GM19239 (cell line): ENCODE measurements at regions not wholly inside any gene's neighbourhood (a gene's known extent, or its start where the extent isn't known, plus 50 kb on each side); places are given as distances from the start of the nearest gene placed in this dataset.

Experiments used
- DNase-seq: peaks from one replicate; pipeline ENCODE4 v3.0.0; 2011; ENCODE audit warnings: low spot score; ENCODE audit not compliant: insufficient read length
- FAIRE-seq: peaks from 2 replicates; lab custom pipeline; 2011; peaks lifted over from hg19 to GRCh38; lab: Jason Lieb, UNC

DNA sequence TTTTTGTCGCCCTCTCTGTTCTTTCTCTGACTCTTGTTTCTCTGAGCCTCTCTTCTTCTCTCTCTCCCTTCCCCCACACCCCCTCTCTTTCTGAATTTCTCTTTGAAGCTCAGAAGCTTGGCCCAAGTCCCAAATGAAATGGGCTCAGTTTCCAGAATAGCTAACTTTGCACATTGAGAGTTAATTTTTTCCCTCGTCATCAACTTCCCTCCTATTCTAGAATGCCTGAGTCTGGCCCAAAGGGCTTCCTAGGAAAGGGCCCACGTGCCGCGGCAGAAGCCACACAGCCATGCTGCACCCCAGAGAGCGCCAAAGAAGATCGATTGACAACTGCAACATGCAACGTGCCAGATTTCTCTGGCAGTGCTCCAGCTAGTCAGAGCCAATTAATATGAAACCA lies 588.8 kb upstream of the KLF4 start:
- FAIRE-seq (no peak), DNase-seq (no peak)

DNA sequence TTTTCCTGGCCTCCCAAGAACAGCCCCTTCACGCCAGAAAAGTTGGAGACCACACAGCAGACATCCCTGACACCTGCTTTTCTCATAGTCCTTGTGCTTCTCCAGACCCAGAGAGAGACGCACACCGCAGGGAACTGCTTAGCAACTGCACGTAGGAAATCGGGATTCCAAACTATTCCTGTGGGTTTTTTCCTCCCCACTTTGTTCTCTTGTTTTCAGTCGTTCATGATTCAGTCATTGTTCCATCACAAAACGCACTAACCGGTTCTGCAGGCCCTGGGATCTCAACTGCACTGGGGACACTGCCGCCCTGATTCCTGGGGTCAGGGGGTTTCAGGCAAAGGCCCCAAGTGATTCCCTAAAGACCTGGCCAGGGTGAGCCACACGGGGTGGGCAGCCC lies 588.0 kb upstream of the KLF4 start:
- DNase-seq: no peak
- FAIRE-seq: no peak

DNA sequence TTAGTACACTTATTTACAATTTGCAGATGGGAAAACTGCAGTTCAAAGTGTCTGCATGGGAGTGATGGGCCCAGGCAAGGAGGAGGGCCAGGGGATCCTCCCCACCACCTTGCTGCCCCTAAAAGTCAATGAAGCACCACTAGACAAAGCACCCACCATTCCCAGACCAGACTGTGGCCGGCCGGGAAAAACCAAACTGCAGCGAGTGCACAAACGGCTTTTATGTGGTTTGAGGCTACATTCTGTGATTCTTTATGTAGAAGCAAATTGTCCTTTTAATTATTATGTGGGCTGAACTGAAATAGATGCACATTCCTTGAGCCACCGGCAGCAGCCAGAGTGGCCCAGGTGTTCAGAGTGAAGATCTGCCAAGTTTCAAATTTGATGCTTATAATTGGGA lies 585.3 kb upstream of the KLF4 start:
- FAIRE-seq (no peak), DNase-seq (no peak)

DNA sequence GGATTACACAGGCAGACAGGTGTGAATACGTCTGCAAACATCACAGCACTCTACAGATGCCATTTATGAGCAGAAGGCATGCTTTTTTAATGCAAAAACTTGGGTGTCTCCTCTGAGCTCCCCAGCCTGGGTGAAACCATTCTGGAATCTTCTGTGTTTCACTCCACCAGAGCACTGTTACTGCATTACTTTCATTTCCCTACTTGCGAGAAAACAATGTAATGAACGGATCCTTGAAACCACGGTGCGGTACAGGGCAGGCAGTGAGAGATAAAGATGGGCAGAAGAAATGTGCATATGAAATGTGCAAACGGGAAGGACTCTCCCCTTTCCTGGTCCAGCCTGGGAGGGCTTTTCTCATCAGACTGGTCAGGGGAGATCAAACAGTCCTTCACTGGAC lies 584.3 kb upstream of the KLF4 start:
- DNase-seq (no peak), FAIRE-seq (no peak)

DNA sequence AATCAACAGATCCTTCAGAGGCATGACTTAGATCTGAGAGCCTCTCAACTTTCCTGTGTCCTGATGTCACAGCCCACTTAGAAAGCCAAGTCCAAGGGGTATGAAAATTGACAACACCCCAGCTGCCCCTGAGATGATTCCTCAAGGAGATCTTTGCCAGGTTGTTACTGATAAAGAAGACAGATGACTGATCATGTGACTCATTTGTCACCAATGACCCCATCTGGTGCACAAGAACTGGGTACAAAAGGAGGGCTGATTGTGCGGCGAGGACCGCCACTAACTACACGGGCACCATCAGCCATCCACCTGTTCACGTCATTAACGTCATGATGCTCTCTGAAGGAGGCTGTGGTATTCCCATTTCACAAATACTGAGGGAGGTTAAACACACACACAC lies 583.2 kb upstream of the KLF4 start:
- DNase-seq (no peak), FAIRE-seq (no peak)

DNA sequence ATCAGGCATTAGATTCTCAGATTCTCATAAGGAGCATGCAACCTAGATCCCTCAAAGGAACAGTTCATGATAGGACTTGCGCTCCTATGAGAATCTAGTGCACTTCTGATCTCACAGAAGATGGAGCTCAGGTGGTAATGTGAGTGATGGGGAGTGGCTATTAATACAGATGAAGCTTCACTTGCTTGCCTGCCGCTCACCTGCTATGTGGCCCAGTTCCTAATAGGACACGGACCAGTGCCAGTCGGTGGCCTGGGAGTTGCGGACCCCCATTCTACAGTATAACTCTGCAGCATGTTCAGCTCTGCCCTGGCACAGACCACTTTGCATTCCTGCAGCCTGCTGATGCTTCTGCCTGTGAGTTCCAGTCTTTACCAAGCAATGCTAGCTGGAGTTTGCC lies 581.3 kb upstream of the KLF4 start:
- DNase-seq (no peak), FAIRE-seq (no peak)

DNA sequence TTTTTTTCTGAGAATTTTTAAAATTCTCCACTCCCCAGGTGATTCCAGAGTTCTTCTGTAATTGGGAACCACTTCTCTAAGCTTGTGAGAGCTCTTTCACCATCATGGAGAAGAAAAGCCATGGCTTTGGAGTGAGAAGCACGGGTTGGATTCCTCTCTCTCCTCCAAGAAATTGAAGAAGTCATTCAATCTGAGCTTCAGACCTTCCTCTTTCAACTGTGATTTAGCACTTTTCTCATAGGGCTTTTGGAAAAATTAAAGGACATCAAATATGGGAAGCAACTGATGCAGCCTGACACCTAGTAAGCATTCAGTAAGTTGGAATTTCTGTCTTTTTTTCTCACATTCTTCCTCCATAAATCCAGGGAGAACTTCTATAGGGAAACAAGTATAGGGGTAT lies 580.4 kb upstream of the KLF4 start:
- DNase-seq: no peak
- FAIRE-seq: no peak

DNA sequence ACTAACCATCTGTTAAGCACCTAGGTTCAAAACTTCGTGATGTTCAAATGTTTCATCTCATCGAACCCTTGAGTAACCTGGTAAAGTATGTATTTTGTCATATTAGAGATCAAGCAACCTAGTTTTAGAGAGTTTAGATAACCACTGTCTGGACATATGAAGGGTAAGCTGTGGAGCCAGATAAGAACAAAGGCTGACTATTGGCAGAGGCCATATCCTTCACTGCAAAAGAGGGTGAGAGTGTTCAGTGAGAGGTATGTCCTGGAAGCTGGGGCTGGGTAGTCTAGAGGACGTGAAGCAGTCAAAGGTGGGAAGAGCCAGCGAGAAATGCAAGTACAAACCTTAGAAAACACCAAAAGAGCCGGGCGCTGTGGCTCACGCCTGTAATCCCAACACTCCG lies 573.1 kb upstream of the KLF4 start:
- FAIRE-seq: no peak
- DNase-seq: no peak

DNA sequence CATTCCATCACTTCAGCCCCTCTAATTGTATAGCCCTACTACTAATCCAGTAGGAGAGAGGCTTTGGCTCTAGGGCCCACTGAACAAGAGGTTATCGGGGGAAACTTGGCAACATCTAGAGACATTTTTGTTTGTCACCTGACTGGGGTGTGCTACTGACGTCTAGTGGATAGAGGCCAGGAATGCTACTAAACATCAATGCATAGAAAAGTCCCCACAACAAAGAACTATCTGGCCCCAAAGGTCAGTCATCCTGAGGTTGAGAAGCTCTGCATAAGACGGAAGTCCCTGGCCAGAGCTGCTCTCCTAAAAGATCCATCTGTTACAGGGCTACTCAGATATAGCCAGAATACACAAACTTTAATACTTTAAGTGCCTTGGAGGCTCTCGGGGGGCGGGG lies 570.6 kb upstream of the KLF4 start:
- no peak for DNase-seq

DNA sequence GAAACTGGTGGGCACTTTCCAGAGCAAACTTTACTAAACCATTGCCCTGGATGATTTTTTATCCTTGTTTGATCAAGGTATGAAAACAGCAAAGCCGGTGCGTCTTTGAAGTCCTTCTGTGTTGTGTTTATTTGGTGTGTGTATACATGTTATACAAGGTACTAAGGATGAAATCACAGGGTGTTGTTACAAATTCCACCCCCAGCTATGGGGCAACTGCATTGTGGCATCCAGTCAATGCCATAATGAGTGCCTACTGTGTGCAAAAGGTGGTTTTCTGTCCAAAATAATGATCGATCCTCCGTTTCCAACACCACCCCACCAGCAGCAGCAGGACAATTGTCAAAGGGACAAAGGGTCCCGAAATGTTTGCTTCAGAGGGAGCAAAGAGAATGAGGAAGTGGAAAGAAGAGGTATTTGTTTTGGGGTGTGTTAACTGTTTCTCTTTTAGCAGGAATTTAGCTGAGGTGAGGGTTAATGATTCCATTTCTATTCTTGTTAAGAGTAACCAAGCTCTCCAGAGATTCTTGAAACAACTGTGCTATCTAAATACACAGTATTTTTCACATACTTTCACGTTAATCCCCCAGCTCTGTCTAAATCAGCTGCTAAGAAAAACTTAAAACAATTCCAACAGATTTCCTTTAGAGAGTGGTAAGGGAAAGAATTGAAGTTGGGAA lies 568.7 kb upstream of the KLF4 start:
- DNase-seq (no peak), FAIRE-seq (no peak)

More for the DNA sequence above, 570.6 kb upstream of the KLF4 start:
- FAIRE-seq: no peak

DNA sequence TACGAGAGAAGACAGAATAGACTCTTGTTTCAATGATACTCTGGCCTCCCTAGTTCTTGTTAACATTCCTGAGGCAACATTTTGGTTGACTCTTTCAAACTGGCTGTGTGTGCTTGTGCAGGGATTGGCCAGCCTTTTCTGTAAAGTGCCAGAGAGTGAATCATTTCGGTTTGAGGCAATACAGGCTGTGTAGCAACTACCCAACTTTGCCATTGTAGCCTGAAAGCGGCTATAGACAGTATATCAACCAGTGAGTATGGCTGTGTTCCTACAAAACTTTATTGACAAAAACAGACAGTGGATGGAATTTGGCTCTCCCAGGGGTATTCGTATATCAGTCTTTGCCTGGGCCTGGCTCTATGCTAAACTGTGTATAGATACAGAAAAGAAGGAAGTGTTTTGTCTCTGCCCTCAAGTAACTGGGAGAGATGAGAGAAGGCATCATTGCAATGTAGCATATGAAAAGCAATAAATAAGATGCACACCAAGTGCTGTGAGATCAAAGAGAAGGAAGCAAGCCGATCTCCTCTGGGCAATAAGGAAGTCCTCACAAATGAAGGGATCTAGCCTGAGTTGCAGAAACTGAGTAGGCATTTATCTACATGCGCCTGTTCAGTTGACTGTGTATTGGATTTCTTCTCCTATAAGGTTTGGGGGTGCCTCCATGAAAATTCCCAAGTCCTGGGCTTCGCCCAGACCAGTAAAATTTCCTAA lies 568.0 kb upstream of the KLF4 start:
- DNase-seq (no peak), FAIRE-seq (no peak)

DNA sequence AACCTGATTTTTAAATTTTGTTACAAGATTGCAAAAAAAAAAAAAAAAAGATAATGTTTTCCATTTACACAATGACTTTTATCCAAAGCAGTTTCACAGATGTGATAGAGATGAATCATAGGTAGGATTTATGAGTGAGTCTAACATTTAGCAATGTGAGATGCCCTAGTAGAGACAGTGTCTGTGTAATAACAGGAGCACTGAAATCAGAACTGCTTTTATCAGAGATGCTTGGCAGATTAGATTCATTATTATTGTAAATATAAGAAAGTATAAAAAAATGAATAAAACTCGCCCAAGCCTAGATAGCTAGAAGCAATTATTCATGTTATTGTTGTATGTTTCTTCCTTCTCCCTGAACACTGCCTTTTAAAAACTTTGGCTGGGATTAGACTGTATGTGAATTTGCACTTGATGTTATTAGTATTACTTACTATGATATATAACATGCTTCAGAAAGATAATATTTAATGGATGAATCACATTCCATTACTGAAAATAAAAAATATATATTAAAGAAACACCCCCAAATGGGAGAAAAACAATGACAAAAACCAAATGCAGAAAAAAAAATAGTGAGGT lies 567.3 kb upstream of the KLF4 start:
- DNase-seq: no peak
- no peak for FAIRE-seq

DNA sequence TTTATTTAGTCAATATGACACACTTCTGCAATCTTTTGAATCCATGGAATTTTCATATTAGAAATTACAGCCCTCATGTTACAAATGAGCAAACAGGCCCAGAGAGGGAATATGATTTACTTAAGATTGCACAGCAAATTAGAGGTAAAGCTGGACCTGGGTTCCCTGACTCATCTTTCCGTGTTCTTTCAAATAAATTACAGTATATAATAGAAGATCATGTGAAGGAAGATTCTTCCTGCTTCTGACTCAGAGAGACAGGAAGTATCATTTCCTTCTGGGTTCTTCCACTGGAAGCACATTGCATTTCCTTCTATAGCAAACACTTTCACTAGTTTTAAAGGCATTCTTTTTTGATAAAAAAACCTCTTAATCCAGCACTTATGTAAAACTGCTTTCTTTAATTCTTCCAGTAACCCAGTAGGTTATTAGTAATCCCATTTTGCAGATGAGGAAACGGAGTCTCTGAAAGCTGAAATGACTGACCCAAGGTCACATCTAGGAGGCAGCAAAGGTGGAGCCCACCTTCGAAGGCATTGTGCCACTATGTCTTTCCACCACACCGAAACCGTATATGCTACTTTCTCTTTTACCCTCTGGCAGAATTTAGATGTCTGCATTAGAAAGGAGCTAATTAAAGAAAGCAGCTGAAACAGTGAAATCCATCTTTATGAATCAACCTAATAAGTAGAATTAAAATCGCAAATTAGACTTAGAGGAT lies 566.7 kb upstream of the KLF4 start:
- FAIRE-seq (no peak), DNase-seq (no peak)

DNA sequence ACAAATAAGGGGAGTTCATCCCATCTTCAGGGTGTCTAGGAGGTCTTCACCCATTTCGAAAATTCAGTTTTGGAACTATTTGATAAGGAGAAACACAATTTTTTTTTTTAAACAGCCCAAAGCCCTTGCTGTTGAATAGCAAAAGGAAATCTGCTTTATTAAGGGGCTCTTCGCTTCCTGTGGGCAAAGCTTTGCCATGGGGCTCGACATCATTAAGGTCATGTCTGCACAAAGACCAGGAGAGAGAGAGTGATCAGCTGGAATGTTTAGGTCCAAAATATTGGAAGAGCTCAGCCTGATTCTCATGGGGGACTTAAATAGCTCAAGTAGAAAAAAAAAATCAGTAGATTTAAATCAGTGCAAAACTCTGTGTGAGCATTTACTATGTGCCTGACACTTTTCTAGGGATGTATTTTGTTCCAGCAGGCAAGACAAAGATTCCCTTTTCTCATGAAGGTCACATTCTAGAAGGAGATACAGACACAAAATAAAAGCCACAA lies 564.6 kb upstream of the KLF4 start:
- DNase-seq (no peak), FAIRE-seq (no peak)

DNA sequence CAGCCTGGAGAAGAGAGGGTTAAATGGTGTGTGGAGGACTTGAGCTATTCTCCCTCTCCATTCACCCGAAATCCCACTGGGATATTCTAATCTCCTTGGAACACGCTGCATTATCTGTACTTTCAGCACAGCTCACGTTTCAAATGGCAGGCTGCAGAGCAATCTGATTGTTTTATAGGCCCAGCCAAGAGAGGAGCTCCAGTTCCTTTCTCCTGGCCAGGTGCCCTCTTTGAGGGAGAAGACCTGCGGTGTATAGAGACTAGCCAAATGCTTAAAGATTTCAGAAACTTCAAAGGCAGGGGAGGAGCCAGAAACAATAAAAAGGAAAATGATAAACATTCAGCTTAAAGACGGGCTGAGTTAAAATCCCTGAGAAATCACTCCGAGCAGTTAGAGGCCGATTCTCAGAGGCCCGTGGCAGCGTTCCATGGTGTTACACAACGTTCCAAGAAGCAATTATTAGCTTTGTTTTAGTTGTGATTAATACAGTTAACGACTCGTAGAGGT lies 564.0 kb upstream of the KLF4 start:
- FAIRE-seq (no peak), DNase-seq (no peak)

DNA sequence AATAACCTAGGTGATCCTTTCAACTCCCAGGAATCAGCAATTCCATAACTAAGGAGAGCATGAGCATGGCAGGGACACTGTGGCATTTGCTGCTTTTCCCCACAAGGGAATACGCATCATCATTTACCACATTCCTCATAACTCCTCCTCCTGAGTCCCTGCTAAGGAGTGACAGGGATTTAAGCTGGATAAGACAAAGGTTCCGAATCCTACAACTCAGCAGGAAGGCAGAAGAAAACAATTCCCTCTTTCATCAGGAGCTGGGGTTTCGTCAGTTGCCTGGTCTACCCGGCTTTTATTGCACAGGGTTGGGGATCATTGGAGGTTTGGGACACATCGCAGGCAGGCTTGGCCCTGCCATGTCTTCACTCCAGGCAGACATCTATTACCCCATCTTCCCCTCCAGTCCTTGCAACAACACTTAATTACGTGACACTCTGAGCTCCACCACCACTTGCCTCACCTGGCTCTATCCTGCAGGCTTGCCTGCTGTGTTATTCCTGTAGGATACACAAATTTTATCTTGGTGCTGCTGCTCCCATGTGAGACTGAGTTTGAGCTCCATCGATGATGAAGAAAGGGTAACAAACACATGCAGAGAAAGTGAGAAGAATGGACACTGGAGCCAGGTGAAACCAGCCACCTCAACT lies 563.0 kb upstream of the KLF4 start:
- DNase-seq (no peak), FAIRE-seq (no peak)

DNA sequence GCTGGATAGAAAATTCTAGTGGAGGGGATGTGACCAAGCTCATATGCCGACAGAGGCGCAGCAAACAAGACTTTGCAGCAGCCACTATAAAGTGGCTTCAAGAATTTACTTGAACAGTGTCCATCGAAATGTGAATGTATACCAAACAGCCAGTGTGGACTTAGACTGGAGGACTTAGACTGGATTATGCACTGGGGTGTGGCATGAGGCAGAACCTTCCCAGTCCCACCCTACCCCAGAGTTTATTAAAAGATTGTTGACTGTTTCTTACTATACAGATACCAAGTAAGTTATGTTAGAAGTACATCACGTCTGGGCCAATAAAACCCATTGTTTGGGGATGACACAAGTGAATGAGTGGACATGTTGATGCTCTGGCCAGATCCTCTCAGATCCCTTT lies 561.3 kb upstream of the KLF4 start:
- DNase-seq: no peak
- no peak for FAIRE-seq

DNA sequence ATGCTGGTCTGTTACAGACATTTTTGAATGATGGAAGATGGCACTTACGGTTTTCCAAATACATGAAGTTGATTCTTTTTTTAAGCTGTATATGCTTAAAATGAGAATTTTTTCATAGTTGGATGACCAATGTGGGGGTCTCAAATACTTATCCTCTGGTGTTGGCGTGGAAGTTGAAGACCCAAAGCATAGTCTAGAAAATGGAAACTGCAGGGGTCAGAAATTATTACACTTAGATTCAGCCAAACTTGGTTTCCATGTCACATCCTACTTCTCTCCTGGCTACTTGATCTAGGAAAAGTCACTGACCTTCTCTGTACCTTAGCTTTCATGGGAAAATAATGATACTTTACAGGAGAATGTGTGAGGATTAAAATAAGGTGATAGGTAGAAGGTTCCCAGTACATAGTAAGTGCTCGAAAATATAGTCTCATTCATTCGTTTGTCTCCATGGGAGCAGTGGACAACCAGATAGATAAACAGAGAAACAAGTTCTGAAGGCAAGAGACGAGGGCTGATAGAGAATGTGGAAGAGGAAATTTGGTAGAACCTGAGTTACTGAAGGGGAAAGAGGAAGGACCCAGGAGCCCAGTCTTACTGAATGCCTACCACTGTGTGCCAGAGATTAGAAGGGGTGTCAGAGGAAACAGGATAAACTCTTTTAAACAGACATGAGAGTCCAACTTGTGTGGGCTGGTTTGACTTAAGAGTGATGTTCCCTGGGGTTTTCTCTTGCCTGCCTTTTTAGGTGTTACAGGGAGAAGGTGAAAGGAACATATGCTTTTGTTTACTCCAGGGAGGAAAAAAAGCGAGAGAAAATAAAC lies 560.3 kb upstream of the KLF4 start:
- DNase-seq (no peak), FAIRE-seq (no peak)

DNA sequence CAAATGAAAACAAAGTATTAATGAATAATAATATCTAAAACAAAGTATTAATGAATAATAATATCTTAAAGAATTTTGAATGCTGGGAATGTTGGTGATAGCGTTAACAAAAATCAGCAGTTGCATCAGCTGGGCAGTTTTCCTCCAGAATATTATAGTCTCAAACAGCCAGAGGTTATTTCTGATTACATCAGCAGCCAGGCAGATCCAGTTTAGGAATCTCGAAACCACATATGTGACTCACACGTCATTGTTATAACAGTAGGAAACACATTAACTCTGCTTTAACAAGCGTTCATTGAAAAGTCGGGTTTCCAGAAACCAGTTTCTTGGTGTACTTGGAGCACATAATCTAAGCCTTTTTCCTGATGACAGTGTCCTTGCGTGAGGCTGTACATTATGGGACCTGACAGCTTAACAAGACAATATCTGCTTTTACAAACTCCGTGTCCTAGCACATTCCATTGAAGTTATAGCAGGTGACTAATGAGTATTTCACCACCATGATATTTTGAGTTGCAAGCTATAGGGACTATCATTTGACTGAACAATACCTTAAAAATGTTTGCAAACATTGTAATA lies 559.5 kb upstream of the KLF4 start:
- FAIRE-seq: no peak

More for the DNA sequence above, 559.5 kb upstream of the KLF4 start:
- DNase-seq: no peak
